ENCODE measurements at regions not wholly inside any gene's neighbourhood (a gene's known extent, or its start where the extent isn't known, plus 50 kb on each side); places are given as distances from the start of the nearest gene placed in this dataset.

GRCh38 chrX:148376342-148376741, 124.1 kb upstream of the AFF2 start:
- no peaks in the 10 kb centered on the region for H3K79me2 ChIP-seq (ENCODE audit: control insufficient read depth, insufficient read depth, low read length)
- no peaks in the 10 kb centered on the region for H3K36me3 ChIP-seq (ENCODE audit: control insufficient read depth in 2 of 2, extremely low read depth in 1 of 2, insufficient read depth in 2 of 2, low read length in 2 of 2)
- ChIA-PET CTCF (no interaction called here), POLR2A (no interaction called here)
- no peak overlapping the region for H3K4me3 ChIP-seq (replicated peaks in 1 of 3; ENCODE audit: insufficient read depth in 1 of 3, low read depth in 1 of 3, low read length in 3 of 3)
- no peaks in the 10 kb centered on the region for H3K27me3 ChIP-seq (ENCODE audit: control insufficient read depth in 2 of 2, insufficient read depth in 2 of 2, low read length in 2 of 2)
- H3K9me3 ChIP-seq (replicated peaks; ENCODE audit: control insufficient read depth, insufficient read depth, low read length), result no peaks in the 10 kb centered on the region
- no peaks in the 10 kb centered on the region for H4K20me1 ChIP-seq (replicated peaks; ENCODE audit: control insufficient read depth, extremely low read depth, insufficient read depth, low read length)
- H3K9me1 ChIP-seq (replicated peaks; ENCODE audit: control insufficient read depth, extremely low read depth, insufficient read depth, low read length), result no peaks in the 10 kb centered on the region
- no TSS peak for BruUV-seq (replicated peaks)
- H3K27ac ChIP-seq (ENCODE audit: insufficient read depth, low read depth, low read length), result no peak overlapping the region
- TF ChIP-seq CTCF (IDR thresholded peaks at IDR 0.05; ENCODE audit: extremely low read depth in 1 of 2, insufficient read depth in 1 of 2, low read depth in 1 of 2, low read length in 2 of 2) (no peak), POLR2A (IDR thresholded peaks at IDR 0.05; ENCODE audit: low read depth, low read length) (no peak), MAX (IDR thresholded peaks at IDR 0.05; ENCODE audit: insufficient read depth, insufficient read length) (no peak), POLR2AphosphoS5 (IDR thresholded peaks at IDR 0.05; ENCODE audit: insufficient read depth, low read depth, low read length) (no peak), JUN (IDR thresholded peaks at IDR 0.05; ENCODE audit: borderline replicate concordance, insufficient read depth, insufficient read length, low read depth) (no peak), EZH2 (IDR thresholded peaks at IDR 0.05; ENCODE audit: borderline replicate concordance, low read depth, low read length, severe bottlenecking) (no peak), MYC (IDR thresholded peaks at IDR 0.05; ENCODE audit: low read depth, low read length) (no peak), FOS (IDR thresholded peaks at IDR 0.05; ENCODE audit: borderline replicate concordance, insufficient read depth, low read length) (no peak), GATA2 (IDR thresholded peaks at IDR 0.05; ENCODE audit: insufficient read depth, insufficient read length, low read depth, low read length) (no peak)
- H3K4me2 ChIP-seq (ENCODE audit: insufficient read depth, low read length), result no peak overlapping the region
- no peaks in the 10 kb centered on the region for H3K4me1 ChIP-seq (ENCODE audit: control insufficient read depth, extremely low read depth, insufficient read depth, low read length)
- dilution Hi-C loops (cut with MboI; ENCODE audit: extremely low pct_ligation_motif_present, low sequenced_read_pairs), result no loop called here
- H3K9ac ChIP-seq (replicated peaks; ENCODE audit: extremely low read depth, insufficient read depth, low read length), result no peak overlapping the region
- intact Hi-C loops (cut with micrococcal nuclease), result no loop called here
- DNase-seq (ENCODE audit: low read depth, low spot score), result no peak
- FAIRE-seq, result no peak
- no peak overlapping the region for H2AFZ ChIP-seq (ENCODE audit: low read depth, low read length)

Data from endothelial cell of umbilical vein (primary cell).